T-helper 1 cell (primary cell): ENCODE measurements at regions not wholly inside any gene's neighbourhood (a gene's known extent, or its start where the extent isn't known, plus 50 kb on each side); places are given as distances from the start of the nearest gene placed in this dataset.
A peak's percentile ranks its signal among the peaks of the same experiment; 100 is the strongest.

Source experiments
- DNase-seq, 5 donors: peaks; one replicate each; pipeline ENCODE4 v3.0.0-alpha.2; 2012 to 2020

GRCh38 chr1:81573458-81573857 lies 227.3 kb upstream of the ADGRL2 start:
- DNase-seq: no peak

DNA sequence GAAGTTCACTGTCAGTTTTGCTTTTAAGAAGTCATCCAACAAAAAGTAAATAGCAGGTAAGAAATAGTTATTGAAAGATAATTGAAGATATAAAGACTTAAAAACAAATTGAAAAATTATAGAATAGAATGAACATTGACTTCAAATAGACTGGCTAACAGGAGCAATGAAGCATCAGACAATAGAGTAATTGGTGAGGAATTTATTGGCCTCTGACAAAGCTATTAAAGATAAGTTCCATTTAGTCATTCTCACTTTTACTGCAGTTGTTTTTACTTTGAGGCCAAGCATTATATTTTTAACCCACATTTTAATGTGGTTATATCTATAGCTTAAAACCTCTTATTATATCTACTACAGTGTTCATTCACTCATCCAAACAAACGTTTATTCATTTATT lies 228.8 kb upstream of the ADGRL2 start:
- no peak for DNase-seq

DNA sequence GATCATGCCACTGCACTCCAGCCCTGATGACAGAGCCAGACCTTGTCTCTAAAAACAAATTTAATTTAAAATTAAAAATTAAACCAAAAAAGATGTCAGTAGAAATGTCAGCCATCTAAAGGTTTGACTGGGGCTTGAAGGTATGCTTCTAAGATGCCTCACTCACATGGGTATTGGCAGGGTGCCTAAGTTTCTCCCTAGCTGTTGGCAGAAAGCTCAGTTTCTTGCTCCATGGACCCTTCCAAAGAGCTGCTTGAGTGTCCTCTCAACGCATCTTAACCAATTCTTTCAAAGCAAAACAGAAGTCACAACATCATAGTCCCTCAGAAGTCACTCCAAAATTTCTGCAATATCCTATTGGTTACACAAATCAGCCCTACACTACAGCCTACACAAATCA lies 231.0 kb upstream of the ADGRL2 start:
- DNase-seq: no peak

DNA sequence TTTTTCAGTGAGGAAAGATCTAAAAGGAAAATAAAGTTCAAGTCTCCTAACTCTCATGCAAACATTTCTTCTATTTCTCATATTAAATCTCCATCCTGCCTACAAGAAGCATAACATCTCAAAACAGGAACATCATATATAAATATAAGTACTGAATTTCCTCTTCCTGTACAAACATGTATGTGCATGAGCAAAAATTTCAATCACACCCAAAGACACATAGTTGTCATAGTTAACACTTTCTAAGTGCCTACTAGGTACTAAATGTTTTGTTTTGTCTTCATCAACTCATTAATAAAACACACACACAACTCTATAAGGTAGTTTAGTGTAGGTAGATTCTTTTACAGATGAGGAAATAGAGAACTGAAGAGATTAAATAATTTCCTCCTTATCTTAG lies 237.1 kb upstream of the ADGRL2 start:
- no peak for DNase-seq

- no peak for DNase-seq
Observed at GRCh38 chr1:81562934-81563333, 237.8 kb upstream of the ADGRL2 start.

DNA sequence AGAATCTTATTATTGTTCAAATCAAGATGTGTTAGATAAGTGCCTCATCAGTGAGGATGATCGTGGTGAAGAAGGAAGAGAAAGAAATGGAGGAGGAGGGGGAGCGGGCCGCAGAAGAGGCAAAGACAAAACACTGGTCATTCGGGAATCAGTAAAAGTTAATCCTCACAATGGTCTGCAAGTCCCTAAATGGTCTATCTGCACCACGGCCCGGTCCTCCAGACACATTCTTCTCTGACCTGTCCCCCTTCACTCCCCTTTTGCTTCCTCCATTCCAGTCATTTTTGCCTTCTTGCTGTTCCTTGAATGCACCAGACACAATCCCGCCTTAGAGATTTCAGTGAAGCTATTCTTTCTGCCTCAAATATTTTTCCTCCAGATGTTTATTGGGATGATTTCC lies 240.1 kb upstream of the ADGRL2 start:
- no peak for DNase-seq

DNA sequence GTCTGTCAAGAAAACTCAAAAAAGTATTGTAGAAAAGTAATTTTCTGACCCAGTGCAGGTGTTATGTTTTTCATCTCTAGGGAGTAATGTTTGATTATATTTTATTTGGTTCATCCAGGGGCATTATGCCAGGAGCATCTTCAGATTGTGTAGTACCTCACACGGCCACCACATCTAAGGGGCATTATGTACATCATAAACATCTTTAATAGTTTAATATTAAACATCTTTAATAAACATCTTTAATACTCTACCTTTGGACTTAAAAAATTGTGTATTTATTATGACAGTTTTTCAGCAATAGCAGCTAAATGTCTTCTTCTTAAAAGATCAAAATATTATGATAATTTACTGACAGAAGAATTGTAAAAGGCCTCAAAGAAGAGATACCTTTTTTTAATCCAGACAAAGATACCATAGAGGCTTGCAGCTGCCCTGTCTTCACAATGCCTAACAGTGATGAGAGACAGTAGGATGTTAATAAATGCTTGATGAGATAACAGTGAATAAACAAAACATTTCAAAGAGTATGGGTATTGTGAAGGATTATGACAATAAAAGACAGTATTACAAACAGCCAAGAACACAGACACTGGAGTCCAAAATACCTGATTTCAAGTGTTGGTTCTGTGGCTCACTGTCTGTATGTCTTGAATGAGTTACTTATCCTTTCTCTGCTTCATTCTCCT lies 240.9 kb upstream of the ADGRL2 start:
- no peak for DNase-seq

DNA sequence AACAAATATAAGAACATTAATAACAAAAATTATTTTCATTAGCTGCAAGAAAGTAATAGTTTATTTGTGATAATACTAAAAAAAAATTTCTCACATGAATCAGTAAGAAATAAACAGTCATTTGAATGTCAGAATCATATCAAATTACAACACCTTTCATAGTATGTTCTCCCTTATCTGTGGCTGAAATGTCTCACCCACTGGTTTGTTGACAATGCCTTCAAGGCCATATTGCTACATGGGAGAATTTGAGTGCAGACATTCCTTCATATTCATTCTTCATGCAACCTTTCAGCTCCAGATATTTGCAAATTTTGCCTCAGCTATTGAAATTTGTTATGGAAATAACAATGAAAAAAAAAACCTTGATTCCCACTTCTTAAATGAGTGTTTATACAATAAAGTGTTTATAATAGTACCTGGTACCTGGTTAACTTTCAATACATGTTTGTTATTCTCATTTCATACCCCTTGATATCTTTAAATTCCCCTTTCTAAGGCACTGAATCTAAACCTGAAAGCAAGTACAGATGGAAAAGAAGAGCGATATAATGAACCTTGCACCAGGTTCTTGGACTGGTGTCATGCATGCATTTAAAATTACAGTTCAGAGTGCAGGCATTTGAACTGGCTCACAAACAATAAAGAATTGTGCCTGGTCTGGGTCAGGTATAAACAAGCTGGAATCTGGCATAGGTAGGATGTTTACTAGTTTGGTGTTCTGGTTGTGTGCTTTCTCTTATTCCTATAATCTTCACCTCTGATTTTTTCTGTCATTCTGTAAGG lies 242.2 kb upstream of the ADGRL2 start:
- no peak for DNase-seq

DNA sequence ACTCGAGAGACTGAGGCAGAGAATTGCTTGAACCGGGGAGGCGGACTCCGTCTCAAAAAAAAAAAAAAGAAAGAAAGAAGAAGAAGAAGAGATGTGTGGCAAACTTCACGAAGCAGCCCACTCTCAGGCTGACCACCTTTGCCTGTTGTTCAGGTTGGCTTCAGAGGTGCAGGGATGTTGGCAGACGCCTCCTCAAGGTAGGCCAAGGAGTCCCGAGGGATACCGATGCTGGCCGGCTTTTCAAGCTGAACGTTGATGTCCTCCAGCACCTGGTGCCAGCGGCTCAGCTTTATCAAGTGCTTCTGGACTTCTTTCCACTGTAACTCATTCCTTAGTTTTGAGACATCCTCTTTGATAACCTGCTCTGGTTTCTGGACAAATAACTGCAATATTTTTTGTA lies 243.8 kb upstream of the ADGRL2 start:
- no peak for DNase-seq

DNA sequence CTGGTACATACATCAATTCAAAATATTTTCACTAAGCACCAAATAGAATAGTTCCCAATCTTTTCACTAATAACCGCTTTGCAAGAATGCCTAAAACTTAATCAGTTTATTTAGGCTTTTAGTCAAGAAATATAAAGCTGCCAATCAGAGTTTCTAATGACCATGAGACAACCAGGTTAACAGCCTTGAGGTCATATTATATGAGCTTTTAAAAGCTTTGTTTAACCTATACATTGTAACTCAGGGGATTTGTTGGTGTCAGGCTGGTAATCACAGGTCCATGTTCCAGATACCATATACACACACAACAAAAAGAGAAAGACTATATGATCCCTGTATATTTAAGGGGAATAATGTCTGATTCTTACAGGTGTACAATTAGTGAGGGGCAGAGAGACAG lies 246.2 kb upstream of the ADGRL2 start:
- no peak for DNase-seq

DNA sequence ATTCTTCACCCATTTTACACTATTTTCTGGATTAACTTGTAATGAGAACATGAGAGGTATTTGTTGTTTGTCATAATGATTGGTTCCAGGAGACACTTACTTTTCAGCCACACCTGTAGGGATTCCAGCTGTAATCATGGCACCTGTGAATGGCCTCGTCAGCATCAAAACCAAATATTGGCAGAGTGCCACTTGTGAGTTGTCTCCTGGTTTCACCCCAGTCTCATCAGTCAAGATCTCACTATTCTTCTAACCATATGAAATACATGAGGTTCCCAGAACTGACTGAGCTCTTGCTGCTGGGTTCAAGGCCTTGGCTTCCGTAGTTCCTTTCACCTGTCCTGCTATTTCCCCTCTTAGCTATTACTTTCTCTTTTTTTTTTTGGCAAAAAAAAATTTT lies 246.6 kb upstream of the ADGRL2 start:
- no peak for DNase-seq

DNA sequence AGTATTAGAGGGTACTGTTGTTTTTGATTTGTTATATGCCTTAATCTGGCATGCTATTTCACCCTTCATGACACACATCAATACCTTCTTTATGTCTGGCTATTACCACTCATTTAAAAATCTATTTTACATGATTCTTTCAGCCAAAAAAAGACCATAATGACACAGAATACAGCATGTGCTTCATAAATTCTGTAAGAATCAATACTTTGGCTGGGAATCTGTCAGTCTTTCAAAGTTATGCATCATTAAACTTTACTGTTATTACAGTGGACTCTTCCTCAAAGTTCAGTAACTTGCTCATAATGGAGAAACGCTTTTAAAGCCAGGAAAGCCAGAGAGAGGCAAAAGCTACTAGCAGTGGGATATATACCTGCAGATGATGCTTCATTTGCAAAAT lies 247.2 kb upstream of the ADGRL2 start:
- no peak for DNase-seq

DNA sequence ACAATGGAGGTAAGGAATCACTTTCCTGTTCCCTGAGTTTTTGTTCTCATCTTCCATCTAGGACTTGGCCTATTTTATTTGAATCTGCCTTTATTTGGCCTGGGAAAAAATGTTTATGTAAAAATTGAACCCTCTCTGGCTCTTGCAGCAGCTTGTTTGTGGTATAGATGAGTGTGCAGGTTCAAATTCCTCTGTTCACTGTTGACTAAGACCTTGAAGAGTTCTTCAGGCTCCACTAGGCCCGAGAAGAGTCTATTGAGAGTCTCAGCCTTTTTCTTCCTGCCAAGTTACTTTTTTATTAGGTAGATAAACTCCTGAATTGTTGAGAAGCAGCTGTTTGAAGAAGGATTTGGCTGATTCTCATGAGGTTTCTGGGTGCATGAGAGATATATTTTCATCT lies 248.8 kb upstream of the ADGRL2 start:
- no peak for DNase-seq

- no peak for DNase-seq
Observed at GRCh38 chr1:81550753-81551152, 250.0 kb upstream of the ADGRL2 start.

- no peak for DNase-seq
Observed at GRCh38 chr1:81549588-81550127, 251.1 kb upstream of the ADGRL2 start.

GRCh38 chr1:81548918-81549587 lies 251.7 kb upstream of the ADGRL2 start:
- DNase-seq: peak in 1 of 5 donors; percentile 15

DNA sequence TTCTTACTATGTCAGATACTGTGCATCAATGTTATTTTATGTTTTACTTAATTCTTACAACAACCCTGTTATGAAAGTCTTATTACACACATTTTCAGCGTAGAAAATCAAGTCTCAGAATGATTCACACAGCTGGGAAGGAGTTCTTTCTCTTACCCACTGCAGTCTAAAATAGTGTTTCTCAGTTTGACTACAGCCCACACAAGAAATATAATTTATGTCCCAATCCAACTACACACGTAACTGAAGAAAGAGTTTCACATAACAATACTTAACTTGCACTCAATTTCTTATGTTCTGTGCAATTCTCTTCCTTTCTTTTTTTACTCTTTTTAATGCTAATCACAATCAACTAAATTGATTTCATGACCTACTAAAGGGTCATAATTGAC lies 252.8 kb upstream of the ADGRL2 start:
- DNase-seq: peak in 1 of 5 donors; percentile 5

DNA sequence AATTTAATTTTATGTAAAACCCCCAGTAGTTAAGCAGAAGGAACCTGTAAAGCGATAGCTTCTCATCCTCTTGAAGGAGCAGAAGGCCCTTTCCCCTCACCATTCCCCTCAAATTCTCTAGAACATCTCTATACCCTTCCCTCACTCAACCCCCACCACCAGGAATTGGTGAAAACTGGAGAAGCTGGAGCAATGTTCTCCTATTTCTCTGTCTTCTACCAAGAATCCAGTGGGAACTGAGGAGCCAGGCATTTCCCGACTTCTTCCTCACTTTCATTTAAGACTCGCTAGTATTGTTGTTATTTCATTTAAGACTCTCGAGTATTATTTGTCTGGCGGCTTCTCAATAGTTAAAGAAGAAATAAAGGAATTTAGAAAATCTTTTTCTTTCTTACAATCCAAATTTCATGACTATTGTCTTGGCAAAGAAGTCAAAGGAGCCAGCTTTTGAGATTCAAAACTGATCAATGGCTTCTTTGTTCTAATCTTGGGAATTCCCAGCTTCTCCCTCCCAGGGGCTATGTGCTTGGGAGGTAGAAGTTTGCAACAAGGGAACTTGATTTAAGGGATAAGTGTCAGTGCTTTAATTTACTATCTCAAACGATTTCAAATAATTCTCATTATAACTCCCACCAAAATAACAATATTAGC lies 253.3 kb upstream of the ADGRL2 start:
- DNase-seq: no peak

GRCh38 chr1:81545734-81546133 lies 255.0 kb upstream of the ADGRL2 start:
- no peak for DNase-seq

DNA sequence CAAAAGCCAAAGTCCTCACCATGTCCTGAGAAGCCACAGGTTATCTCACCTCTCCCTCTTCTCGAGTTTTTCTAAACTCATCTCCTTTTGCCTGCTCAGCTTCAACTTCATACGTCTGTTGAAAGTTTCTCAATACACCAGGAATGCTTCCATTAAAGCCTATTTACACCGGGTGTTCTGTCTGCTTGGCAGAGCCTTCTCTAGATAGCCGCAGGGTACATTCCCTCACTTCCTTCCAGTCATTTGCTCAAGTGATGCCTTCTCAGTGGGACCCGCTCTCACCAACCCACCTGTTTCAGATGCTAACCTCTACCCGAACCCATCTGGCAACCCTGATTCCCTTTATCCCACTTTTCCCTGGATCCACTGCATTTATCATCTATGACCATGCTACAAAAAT lies 257.0 kb upstream of the ADGRL2 start:
- no peak for DNase-seq

DNA sequence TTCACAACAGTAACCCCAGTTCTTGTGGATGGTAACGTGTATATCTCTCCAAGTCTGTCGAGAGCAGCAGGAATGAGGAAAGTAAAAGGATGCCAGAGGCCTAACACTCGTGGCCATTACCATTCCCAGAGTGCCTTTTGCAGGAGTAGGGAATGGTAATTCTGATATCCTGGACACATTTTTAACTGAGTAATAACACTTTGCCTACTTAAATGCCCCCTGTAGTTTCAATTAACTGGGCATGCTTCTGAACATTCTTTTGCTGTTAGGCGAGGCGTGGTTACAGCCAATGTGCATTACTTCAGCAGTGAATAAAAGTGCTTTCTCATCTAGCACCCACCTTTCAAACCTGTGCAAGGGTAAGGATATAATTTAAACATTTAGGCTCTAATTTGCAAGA lies 258.5 kb upstream of the ADGRL2 start:
- no peak for DNase-seq

GRCh38 chr1:81540216-81540615 lies 260.5 kb upstream of the ADGRL2 start:
- DNase-seq: no peak

DNA sequence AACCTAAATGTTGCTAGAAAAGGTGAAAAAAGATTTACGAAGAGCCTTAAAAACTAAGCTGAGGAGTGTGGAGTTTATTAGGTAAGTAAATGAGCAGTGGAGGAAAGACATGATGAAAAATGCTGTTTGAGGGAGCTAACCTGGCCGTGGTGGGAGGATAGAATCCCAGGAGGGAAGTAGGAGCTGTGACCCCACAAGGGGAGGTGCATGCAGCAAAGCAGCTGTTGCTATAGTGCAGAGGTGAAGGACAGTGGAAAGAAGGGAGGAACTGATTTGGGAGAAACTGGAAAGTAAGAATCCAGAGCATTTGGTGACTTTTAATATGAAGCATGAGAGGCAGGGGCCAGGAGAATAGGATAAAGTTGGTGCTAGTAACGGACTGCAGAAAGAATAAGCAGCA lies 271.7 kb upstream of the ADGRL2 start:
- no peak for DNase-seq
